Choroid plexus epithelial cell (primary cell): ENCODE measurements at regions not wholly inside any gene's neighbourhood (a gene's known extent, or its start where the extent isn't known, plus 50 kb on each side); places are given as distances from the start of the nearest gene placed in this dataset.

ENCODE experiments used
- DNase-seq: peaks from one replicate; pipeline ENCODE4 v3.0.0-alpha.2; 2010; ENCODE audit warnings: low read depth
- H3K4me3 ChIP-seq: 2 replicates; pipeline ENCODE4 v1.5.1; 2011; ENCODE audit warnings: low read depth, mild to moderate bottlenecking, control low read depth, low read length, moderate library complexity
- TF ChIP-seq, protein P1 (sequence below): conservative IDR thresholded peaks from 2 replicates; pipeline ENCODE4 v1.5.1; 2011; ENCODE audit warnings: low read depth, mild to moderate bottlenecking, control low read depth, inconsistent platforms, low read length, moderate library complexity

DNA sequence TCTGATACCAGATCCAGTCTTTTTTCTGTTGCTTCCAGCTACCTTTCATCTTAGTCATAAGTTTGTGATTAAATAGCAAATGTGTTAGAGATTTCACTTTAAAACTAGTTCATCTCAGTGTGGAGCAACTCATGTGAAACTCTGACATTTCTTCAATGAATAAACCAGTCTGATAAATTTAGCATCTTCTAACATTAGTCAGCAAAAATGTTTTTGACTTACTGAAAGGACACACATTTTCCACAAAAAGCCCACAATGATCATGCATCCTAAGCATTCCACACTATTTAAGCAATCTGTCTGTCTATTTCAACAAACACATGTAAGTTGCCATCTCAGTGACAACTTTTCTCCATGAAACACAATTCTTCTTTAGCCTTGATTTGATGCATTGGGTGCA, 222.2 kb upstream of the SLC35B3 start:
- H3K4me3 ChIP-seq, result no peak overlapping the region
- TF ChIP-seq, protein P1, sequence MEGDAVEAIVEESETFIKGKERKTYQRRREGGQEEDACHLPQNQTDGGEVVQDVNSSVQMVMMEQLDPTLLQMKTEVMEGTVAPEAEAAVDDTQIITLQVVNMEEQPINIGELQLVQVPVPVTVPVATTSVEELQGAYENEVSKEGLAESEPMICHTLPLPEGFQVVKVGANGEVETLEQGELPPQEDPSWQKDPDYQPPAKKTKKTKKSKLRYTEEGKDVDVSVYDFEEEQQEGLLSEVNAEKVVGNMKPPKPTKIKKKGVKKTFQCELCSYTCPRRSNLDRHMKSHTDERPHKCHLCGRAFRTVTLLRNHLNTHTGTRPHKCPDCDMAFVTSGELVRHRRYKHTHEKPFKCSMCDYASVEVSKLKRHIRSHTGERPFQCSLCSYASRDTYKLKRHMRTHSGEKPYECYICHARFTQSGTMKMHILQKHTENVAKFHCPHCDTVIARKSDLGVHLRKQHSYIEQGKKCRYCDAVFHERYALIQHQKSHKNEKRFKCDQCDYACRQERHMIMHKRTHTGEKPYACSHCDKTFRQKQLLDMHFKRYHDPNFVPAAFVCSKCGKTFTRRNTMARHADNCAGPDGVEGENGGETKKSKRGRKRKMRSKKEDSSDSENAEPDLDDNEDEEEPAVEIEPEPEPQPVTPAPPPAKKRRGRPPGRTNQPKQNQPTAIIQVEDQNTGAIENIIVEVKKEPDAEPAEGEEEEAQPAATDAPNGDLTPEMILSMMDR, result no peak
- DNase-seq, result no peak

DNA sequence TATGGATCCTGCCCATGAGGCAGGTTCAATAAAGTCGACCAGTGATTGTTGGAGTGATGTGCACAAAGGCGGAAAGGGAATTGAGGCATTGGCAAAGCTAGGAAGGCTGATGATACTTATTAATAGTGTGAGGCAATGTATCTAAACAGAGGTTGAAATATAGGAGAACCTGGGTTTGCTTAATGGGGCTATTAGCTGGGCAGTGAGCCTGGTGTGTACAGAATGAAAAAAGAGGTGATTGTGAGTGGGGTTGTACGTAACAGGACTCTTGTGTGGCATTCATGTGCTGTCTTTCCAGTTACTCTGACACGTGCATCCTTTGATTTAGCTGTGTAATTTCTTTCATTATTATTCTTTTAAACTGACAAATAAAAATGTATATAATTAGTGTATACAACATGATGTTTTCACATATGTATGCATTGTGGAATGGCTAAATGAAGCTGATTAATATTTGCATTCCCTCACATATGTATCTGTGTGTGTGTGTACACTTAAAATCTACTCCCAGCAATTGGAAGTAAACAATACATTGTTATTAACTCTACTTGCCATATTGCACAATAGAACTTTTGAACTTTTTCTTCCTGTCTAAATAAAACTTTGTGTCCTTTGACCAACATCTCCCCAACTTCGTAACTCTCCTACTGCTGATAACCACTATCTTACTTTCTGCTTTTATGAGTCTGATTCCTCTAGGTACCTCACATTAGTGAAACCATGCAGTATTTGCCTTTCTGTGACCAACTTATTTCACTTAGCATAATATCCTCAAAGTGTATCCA, 220.5 kb upstream of the SLC35B3 start:
- no peak overlapping the region for H3K4me3 ChIP-seq
- TF ChIP-seq, protein P1, result no peak
- no peak for DNase-seq

DNA sequence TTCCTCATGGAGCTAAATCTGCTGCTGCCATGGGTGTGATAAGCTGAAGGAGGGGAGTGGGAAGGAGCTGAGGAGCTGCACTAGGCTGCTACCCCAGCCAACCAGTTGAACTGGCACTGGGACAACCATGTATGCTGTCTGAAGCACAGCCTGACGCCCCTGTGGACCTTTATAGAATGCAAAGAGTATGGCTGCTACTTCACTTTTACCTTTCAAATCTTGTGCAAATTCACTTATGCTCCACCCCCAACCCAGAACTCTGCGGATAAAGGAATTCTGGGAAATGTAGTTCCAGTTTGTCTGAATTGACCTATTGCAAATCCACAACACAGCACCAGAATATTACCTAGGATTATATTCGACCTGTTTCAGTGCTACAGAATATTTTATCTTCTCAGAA, 217.4 kb upstream of the SLC35B3 start:
- H3K4me3 ChIP-seq, result no peak overlapping the region
- TF ChIP-seq, protein P1, result no peak
- DNase-seq, result no peak

DNA sequence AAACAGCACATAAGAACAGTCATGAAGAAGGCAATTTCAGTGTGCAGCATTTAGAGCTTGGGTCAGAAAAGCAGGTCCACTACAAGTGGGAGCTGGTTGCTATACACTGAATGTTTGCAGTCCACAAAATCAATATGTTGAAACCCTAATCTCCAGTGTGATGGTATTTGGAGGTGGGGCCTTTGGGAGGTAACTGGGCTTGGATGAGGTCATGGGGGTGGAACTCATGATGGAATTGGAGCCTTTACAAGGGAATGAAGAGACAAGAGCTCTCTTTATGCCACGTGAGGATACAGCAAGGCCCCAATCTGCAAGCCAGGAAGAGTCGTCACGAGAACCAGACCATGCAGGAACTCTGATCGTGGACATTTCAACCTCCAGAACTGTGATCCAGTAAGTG, 216.7 kb upstream of the SLC35B3 start:
- no peak overlapping the region for H3K4me3 ChIP-seq
- DNase-seq, result no peak
- TF ChIP-seq, protein P1, result no peak

DNA sequence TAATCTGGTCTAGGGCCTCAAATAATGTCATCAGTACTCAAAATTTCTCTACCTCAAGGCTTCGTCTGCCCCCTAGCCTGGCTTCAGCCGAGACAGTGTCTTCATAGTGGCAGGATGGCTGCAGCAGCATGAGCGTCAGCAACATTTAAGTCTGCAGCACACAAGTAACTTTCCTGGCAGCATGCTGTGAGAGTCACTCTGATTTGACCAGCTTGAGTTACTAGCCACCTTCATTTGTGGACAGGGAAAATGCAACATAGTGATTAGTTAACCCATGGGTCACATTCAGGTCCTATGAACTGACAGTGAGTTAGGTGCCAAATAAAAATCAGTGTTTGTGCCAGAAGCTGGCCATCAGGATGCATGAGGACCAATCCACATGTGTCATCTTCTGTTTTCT, 209.9 kb upstream of the SLC35B3 start:
- no peak overlapping the region for H3K4me3 ChIP-seq
- TF ChIP-seq, protein P1, result no peak
- no peak for DNase-seq

DNA sequence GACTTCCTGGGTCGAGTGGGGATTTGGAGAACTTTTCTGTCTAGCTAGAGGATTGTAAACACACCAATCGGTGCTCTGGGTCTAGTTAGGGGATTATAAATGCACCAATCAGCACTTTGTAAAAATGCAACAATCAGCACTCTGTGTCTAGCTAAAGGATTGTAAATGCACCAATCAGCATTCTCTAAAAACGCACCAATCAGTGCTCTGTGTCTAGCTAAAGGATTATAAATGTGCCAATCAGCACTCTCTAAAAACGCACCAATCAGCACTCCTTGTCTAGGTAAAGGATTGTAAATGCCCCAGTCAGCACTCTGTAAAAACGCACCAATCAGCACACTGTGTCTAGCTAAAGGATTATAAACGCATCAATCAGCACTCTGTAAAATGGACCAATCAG, 209.0 kb upstream of the SLC35B3 start:
- no peak overlapping the region for H3K4me3 ChIP-seq
- DNase-seq, result no peak
- TF ChIP-seq, protein P1, result no peak

DNA sequence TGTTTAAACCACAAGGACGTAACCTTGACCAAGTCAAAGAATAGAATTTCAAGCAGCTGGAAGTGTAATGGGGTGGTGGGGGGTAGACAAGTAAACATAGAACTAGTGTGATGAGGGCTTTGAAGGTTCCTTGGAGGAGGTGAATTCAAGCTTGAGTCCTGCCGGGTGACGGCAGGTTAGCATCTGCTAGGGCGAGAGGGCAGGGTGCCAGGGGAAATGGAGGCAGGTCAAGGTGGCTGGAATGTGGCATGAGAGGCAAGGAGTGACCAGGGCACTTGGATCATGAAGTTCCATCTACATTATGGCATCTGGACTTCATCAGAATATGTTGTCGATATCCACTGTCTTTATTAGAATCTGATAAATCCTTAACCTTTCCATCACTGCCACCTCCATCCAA, 207.5 kb upstream of the SLC35B3 start:
- H3K4me3 ChIP-seq, result no peak overlapping the region
- no peak for DNase-seq
- TF ChIP-seq, protein P1, result no peak
